Activated CD4-positive, alpha-beta T cell treated with anti-CD3 and anti-CD28 coated beads, Interleukin-2, amount 50 U/mL, for 1 hour (primary cell): ENCODE measurements at regions not wholly inside any gene's neighbourhood (a gene's known extent, or its start where the extent isn't known, plus 50 kb on each side); places are given as distances from the start of the nearest gene placed in this dataset.

Source experiments
- DNase-seq: peaks from one replicate; pipeline ENCODE4 v3.0.0-alpha.2; 2020

- no peak for DNase-seq
Measured at GRCh38 chr6:9564021-9564420, 850.9 kb downstream of the TFAP2A start.

- DNase-seq: no peak
Measured at GRCh38 chr6:9563568-9563967, 851.3 kb downstream of the TFAP2A start.

- DNase-seq: no peak
Measured at GRCh38 chr6:9554806-9555205, 860.1 kb downstream of the TFAP2A start.

GRCh38 chr6:9554323-9554722 lies 860.6 kb downstream of the TFAP2A start:
- no peak for DNase-seq

GRCh38 chr6:9553002-9553401 lies 861.9 kb downstream of the TFAP2A start:
- no peak for DNase-seq

GRCh38 chr6:9543649-9544048 lies 871.2 kb downstream of the TFAP2A start:
- DNase-seq: no peak

GRCh38 chr6:9540534-9541126 lies 874.2 kb downstream of the TFAP2A start:
- DNase-seq: no peak

GRCh38 chr6:9540126-9540525 lies 874.7 kb downstream of the TFAP2A start:
- no peak for DNase-seq

GRCh38 chr6:9539231-9539755 lies 875.6 kb downstream of the TFAP2A start:
- no peak for DNase-seq

- no peak for DNase-seq
Measured at GRCh38 chr6:9537381-9537780, 877.5 kb downstream of the TFAP2A start.

- no peak for DNase-seq
Measured at GRCh38 chr6:9535106-9535505, 879.8 kb downstream of the TFAP2A start.

- DNase-seq: no peak
Measured at GRCh38 chr6:9532621-9533557, 882.0 kb downstream of the TFAP2A start.

GRCh38 chr6:9527679-9528286 lies 887.1 kb downstream of the TFAP2A start:
- DNase-seq: no peak

- DNase-seq: no peak
Measured at GRCh38 chr6:9523462-9523861, 891.4 kb downstream of the TFAP2A start.

- no peak for DNase-seq
Measured at GRCh38 chr6:9522101-9522500, 892.8 kb downstream of the TFAP2A start.

GRCh38 chr6:9521152-9521530 lies 893.7 kb downstream of the TFAP2A start:
- no peak for DNase-seq

GRCh38 chr6:9520417-9521151 lies 894.3 kb downstream of the TFAP2A start:
- DNase-seq: no peak

- no peak for DNase-seq
Measured at GRCh38 chr6:9518431-9518830, 896.4 kb downstream of the TFAP2A start.

GRCh38 chr6:9517806-9518205 lies 897.1 kb downstream of the TFAP2A start:
- DNase-seq: no peak

- DNase-seq: no peak
Measured at GRCh38 chr6:9515633-9516606, 899.0 kb downstream of the TFAP2A start.

GRCh38 chr6:9514146-9514545 lies 900.7 kb downstream of the TFAP2A start:
- no peak for DNase-seq

GRCh38 chr6:9511157-9511556 lies 903.7 kb downstream of the TFAP2A start:
- DNase-seq: no peak
